Fibroblast of pulmonary artery (primary cell): ENCODE measurements at regions not wholly inside any gene's neighbourhood (a gene's known extent, or its start where the extent isn't known, plus 50 kb on each side); places are given as distances from the start of the nearest gene placed in this dataset.

Experiments used
- DNase-seq: peaks from one replicate; pipeline ENCODE4 v3.0.0-alpha.2; 2010; ENCODE audit warnings: low read depth
- H3K4me3 ChIP-seq: replicated peaks from 2 replicates; pipeline ENCODE4 v1.5.1; 2011; ENCODE audit warnings: low read depth, mild to moderate bottlenecking, control low read depth, low read length, moderate library complexity
- TF ChIP-seq, protein P1 (sequence below): IDR thresholded peaks from 2 replicates; pipeline ENCODE4 v1.5.1; 2011; ENCODE audit warnings: mild to moderate bottlenecking, control low read depth, low read length, inconsistent platforms; ENCODE audit errors: missing control alignments

- no peak for DNase-seq
Observed at GRCh38 chr6:48027704-48028435, 83.1 kb downstream of the PTCHD4 start.

GRCh38 chr6:48024956-48025355, 86.0 kb downstream of the PTCHD4 start:
- no peak for DNase-seq
- no peak overlapping the region for H3K4me3 ChIP-seq
- TF ChIP-seq, protein P1, sequence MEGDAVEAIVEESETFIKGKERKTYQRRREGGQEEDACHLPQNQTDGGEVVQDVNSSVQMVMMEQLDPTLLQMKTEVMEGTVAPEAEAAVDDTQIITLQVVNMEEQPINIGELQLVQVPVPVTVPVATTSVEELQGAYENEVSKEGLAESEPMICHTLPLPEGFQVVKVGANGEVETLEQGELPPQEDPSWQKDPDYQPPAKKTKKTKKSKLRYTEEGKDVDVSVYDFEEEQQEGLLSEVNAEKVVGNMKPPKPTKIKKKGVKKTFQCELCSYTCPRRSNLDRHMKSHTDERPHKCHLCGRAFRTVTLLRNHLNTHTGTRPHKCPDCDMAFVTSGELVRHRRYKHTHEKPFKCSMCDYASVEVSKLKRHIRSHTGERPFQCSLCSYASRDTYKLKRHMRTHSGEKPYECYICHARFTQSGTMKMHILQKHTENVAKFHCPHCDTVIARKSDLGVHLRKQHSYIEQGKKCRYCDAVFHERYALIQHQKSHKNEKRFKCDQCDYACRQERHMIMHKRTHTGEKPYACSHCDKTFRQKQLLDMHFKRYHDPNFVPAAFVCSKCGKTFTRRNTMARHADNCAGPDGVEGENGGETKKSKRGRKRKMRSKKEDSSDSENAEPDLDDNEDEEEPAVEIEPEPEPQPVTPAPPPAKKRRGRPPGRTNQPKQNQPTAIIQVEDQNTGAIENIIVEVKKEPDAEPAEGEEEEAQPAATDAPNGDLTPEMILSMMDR: no peak

More at GRCh38 chr6:48027704-48028435, 83.1 kb downstream of the PTCHD4 start:
- TF ChIP-seq, protein P1: no peak
- no peak overlapping the region for H3K4me3 ChIP-seq

GRCh38 chr6:48021904-48022303, 89.1 kb downstream of the PTCHD4 start:
- no peak for DNase-seq
- TF ChIP-seq, protein P1: no peak
- no peak overlapping the region for H3K4me3 ChIP-seq

DNA sequence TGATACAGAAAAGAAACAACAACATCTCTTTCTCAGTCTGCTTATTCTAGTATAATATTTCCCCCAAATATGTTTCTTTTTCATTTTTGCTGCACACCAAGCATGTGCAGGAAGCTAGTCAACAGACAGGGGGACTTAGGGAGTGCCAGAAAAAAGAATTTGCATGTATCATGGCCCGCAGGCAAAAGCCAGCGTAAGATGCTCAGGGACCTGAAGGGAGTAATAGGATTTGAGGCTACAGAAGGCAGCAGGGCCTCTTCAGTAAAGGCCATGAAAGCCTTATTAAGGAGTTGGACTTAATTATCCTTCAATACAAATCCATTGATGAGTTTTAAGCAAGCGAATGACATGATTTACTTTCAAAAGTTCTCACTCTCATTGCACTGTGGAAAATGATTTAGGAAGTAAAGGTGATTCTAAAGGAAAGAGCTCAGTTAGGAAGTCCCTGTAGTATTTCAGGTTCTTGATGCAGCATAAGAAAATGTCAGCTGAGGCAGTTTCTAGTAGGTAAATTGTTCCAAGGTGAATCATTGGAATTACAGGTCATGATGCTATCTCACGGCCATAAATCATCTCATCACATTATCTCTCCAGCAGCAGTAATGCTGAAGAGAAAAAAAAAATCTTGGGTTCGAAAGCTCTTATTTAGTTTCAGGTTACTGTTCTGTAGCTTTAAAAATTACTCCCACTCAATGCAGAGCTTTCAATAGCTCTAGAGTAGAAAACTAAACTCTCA, 94.8 kb downstream of the PTCHD4 start:
- H3K4me3 ChIP-seq: no peak overlapping the region
- TF ChIP-seq, protein P1: no peak
- DNase-seq: no peak

- TF ChIP-seq, protein P1: no peak
- no peak for DNase-seq
- no peak overlapping the region for H3K4me3 ChIP-seq
Observed at GRCh38 chr6:47992809-47993208, 118.2 kb downstream of the PTCHD4 start.

DNA sequence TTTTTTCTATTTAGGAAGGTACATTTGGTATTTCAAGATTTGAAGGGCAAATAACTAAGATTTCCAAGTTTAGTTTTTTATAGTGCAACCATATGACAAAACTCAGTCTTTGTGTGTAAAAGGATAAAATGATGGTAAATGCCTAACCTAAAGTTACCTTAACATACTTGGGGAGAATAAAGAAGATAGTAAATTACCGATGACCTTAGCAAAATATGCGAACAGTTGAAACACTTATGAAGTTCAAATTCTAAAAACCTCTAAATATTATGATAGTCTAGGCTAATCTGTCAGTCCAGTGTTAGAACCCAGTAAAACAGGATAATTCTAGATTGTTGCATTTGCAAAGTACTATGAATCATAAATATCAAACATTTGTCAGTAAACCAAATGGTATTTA, 127.5 kb downstream of the PTCHD4 start:
- TF ChIP-seq, protein P1: no peak
- no peak for DNase-seq
- H3K4me3 ChIP-seq: no peak overlapping the region
